HG03457 (cell line): ENCODE measurements at regions not wholly inside any gene's neighbourhood (a gene's known extent, or its start where the extent isn't known, plus 50 kb on each side); places are given as distances from the start of the nearest gene placed in this dataset.

Source experiments
- ATAC-seq: cut with Tn5 transposase; IDR thresholded peaks from one replicate; pipeline ENCODE4 v1.9.1; 2021; ENCODE audit warnings: moderate number of reproducible peaks; ENCODE audit not compliant: unreplicated experiment

- peak; percentile 57 for ATAC-seq
Measured at GRCh38 chr5:120388016-120388781, 75.9 kb upstream of the PRR16 start.

- no peak for ATAC-seq
Measured at GRCh38 chr5:120394259-120394658, 69.8 kb upstream of the PRR16 start.

GRCh38 chr5:120396186-120396585 lies 67.9 kb upstream of the PRR16 start:
- ATAC-seq = no peak

GRCh38 chr5:120400356-120400755 lies 63.7 kb upstream of the PRR16 start:
- no peak for ATAC-seq

- no peak for ATAC-seq
Measured at GRCh38 chr5:120402606-120403005, 61.5 kb upstream of the PRR16 start.

- ATAC-seq = no peak
Measured at GRCh38 chr5:120405286-120405864, 58.7 kb upstream of the PRR16 start.

GRCh38 chr5:120405923-120406322 lies 58.2 kb upstream of the PRR16 start:
- ATAC-seq = no peak

GRCh38 chr5:120413686-120414085 lies 50.4 kb upstream of the PRR16 start:
- ATAC-seq = no peak
